ENCODE measurements at regions not wholly inside any gene's neighbourhood (a gene's known extent, or its start where the extent isn't known, plus 50 kb on each side); places are given as distances from the start of the nearest gene placed in this dataset.

DNA sequence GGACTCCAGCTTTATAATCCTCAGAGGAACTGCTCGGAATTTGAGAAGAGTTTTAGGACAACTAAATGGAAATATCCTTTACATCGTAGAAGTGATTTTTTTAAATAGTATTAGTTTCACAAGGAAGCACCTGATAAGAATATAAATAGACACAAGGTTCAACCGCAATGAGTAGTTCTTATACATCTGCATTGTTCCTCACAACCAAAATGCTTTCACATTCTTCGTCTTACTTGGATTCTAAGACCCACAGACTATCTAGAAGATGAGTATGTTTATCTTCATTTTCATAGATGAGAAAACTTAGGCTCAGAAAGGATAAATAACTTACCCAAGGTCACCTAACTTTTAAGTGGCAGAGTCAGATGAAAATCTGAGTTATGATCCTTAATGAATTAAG is 469.0 kb downstream of the GALC start:
- TF ChIP-seq EZH2 (IDR thresholded peaks at IDR 0.05; ENCODE audit: borderline replicate concordance) (no peak), EZH2phosphoT487 (IDR thresholded peaks at IDR 0.05; ENCODE audit: low read depth, severe bottlenecking, unreplicated experiment) (no peak)
- TF ChIP-seq, protein P1, sequence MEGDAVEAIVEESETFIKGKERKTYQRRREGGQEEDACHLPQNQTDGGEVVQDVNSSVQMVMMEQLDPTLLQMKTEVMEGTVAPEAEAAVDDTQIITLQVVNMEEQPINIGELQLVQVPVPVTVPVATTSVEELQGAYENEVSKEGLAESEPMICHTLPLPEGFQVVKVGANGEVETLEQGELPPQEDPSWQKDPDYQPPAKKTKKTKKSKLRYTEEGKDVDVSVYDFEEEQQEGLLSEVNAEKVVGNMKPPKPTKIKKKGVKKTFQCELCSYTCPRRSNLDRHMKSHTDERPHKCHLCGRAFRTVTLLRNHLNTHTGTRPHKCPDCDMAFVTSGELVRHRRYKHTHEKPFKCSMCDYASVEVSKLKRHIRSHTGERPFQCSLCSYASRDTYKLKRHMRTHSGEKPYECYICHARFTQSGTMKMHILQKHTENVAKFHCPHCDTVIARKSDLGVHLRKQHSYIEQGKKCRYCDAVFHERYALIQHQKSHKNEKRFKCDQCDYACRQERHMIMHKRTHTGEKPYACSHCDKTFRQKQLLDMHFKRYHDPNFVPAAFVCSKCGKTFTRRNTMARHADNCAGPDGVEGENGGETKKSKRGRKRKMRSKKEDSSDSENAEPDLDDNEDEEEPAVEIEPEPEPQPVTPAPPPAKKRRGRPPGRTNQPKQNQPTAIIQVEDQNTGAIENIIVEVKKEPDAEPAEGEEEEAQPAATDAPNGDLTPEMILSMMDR (IDR thresholded peaks at IDR 0.05; ENCODE audit: poor library complexity): no peak

All from hepatocyte (in vitro differentiated cells).